GM12878 (cell line): ENCODE measurements at regions not wholly inside any gene's neighbourhood (a gene's known extent, or its start where the extent isn't known, plus 50 kb on each side); places are given as distances from the start of the nearest gene placed in this dataset.

Source experiments
- ATAC-seq: fragments of 200-7000 bp; cut with Tn5 transposase; 3 replicates; pipeline ENCODE4 v1.9.1; 2020; ENCODE audit warnings: mild to moderate bottlenecking, moderate library complexity
- BruUV-seq: library from RNA; stranded (reverse); fragments of 400-500 nt; replicated peaks from 2 replicates; lab custom pipeline; 2021; lab: Mats Ljungman, UMichigan
- CTCF ChIA-PET: fragments of 300-600 bp; sonication (Branson Sonifier 250); formaldehyde crosslinking; extraction: SDS; loops from one replicate; lab custom pipeline; 2021; ENCODE audit warnings: inconsistent platforms; lab: Yijun Ruan, JAX
- POLR2A ChIA-PET: fragments of 350-600 bp; formaldehyde crosslinking; extraction: SDS; loops from one replicate; lab custom pipeline; 2021; ENCODE audit warnings: inconsistent platforms; lab: Charles Lee
- RAD21 ChIA-PET: fragments of 300-600 bp; sonication (Branson Sonifier 250); formaldehyde crosslinking; loops from one replicate; lab custom pipeline; 2023; ENCODE audit warnings: antibody characterized with exemption; ENCODE audit not compliant: unreplicated experiment; lab: Charles Lee
- SMC1A ChIA-PET: fragments of 300-600 bp; sonication (Branson Sonifier 250); formaldehyde crosslinking; loops from one replicate; lab custom pipeline; 2023; ENCODE audit not compliant: unreplicated experiment, uncharacterized antibody; lab: Charles Lee
- DNase-seq: peaks from one replicate; pipeline ENCODE4 v3.0.0-alpha.2; 2011; ENCODE audit warnings: low read depth, low spot score
- FAIRE-seq: peaks from 3 replicates; lab custom pipeline; 2011; peaks lifted over from hg19 to GRCh38; lab: Jason Lieb, UNC
- H2AFZ ChIP-seq: 2 replicates; pipeline ENCODE4 v1.6.0; 2011; ENCODE audit warnings: low read depth, low read length, control low read depth; ENCODE audit not compliant: control insufficient read depth
- H3K27ac ChIP-seq: 2 replicates; pipeline ENCODE4 v1.5.1; 2011; ENCODE audit warnings: control low read depth; ENCODE audit not compliant: control insufficient read depth, insufficient read depth
- H3K27me3 ChIP-seq, 2 experiments: replicated peaks in 1 of 2; 2 replicates each; pipeline versions ENCODE4 v1.6.0 to v1.6.1; 2011; ENCODE audit warnings: low read length in 1 of 2; ENCODE audit not compliant: control insufficient read depth in 2 of 2, insufficient read depth in 2 of 2
- H3K36me3 ChIP-seq, 2 experiments: 2 replicates each; pipeline ENCODE4 v1.5.1; 2011; ENCODE audit warnings: low read length in 1 of 2; ENCODE audit not compliant: control insufficient read depth in 2 of 2, insufficient read depth in 2 of 2
- H3K4me1 ChIP-seq: 2 replicates; pipeline ENCODE4 v1.6.1; 2011; ENCODE audit warnings: mild to moderate bottlenecking, low read length, moderate library complexity, mixed read lengths; ENCODE audit not compliant: control insufficient read depth, insufficient read depth
- H3K4me2 ChIP-seq: 2 replicates; pipeline ENCODE4 v1.6.0; 2011; ENCODE audit warnings: control low read depth; ENCODE audit not compliant: control insufficient read depth, insufficient read depth
- H3K4me3 ChIP-seq: fragments of 200-600 bp; sonication (generic); 2 replicates; pipeline ENCODE4 v1.5.1; 2016
- H3K79me2 ChIP-seq: 2 replicates; pipeline ENCODE4 v1.6.0; 2011; ENCODE audit warnings: low read length; ENCODE audit not compliant: control insufficient read depth, insufficient read depth
- H3K9ac ChIP-seq: 2 replicates; pipeline ENCODE4 v1.8.0; 2011; ENCODE audit warnings: low read length, control low read depth, mixed read lengths; ENCODE audit not compliant: control insufficient read depth, insufficient read depth
- H3K9me3 ChIP-seq: replicated peaks from 3 replicates; pipeline ENCODE4 v1.5.1; 2011; ENCODE audit warnings: mild to moderate bottlenecking, low read length; ENCODE audit not compliant: control insufficient read depth, insufficient read depth
- H4K20me1 ChIP-seq: 2 replicates; pipeline ENCODE4 v1.6.0; 2011; ENCODE audit not compliant: control insufficient read depth, insufficient read depth
- ATF7 ChIP-seq: fragments of 450-650 bp; IDR thresholded peaks from 2 replicates; pipeline ENCODE4 v1.6.1; 2016; ENCODE audit warnings: low read depth, mild to moderate bottlenecking
- CEBPZ ChIP-seq: fragments of 150-350 bp; IDR thresholded peaks from 2 replicates; pipeline ENCODE4 v1.6.1; 2016; ENCODE audit warnings: low read depth, low read length
- CREB1 ChIP-seq: IDR thresholded peaks from 2 replicates; pipeline ENCODE4 v1.6.1; 2012; ENCODE audit warnings: low read depth, mild to moderate bottlenecking, inconsistent platforms
- E2F8 ChIP-seq: fragments of 450-650 bp; IDR thresholded peaks from 2 replicates; pipeline ENCODE4 v1.6.1; 2018; ENCODE audit warnings: mild to moderate bottlenecking, low read depth, moderate library complexity; ENCODE audit not compliant: partially characterized antibody
- KDM1A ChIP-seq: fragments of 200-600 bp; sonication (generic); IDR thresholded peaks from 2 replicates; pipeline ENCODE4 v1.6.1; 2016; ENCODE audit warnings: borderline replicate concordance
- MAX ChIP-seq: IDR thresholded peaks from 2 replicates; pipeline ENCODE4 v1.6.1; 2012; ENCODE audit warnings: low read depth, low read length, improper control_type of control experiment
- PBX3 ChIP-seq: IDR thresholded peaks from 2 replicates; pipeline ENCODE4 v1.6.1; 2011; ENCODE audit warnings: mild to moderate bottlenecking, low read depth, low read length, moderate library complexity; ENCODE audit not compliant: insufficient replicate concordance
- RUNX3 ChIP-seq: IDR thresholded peaks from 2 replicates; pipeline ENCODE4 v1.6.1; 2012; ENCODE audit warnings: low read length, inconsistent platforms
- YBX1 ChIP-seq: fragments of 450-650 bp; IDR thresholded peaks from 2 replicates; pipeline ENCODE4 v1.6.1; 2016; ENCODE audit warnings: antibody characterized with exemption
- WGBS: methylation state at CpG from one replicate; pipeline ENCODE4 v1.1.6; 2016; ENCODE audit warnings: low lambda C conversion rate; ENCODE audit not compliant: insufficient replicate concordance, insufficient coverage; ENCODE audit errors: missing lambda C conversion rate; 5-methylcytosine and 5-hydroxymethylcytosine counted together
- in situ Hi-C: fragments of 300-500 bp; cut with MboI; formaldehyde crosslinking; loops from 9 replicates; pipeline ENCODE4 v1.14.3; 2018; ENCODE audit warnings: mixed read lengths
- intact Hi-C: fragments of 100-400 bp; cut with micrococcal nuclease; formaldehyde crosslinking; loops from one replicate; pipeline ENCODE4 v1.14.2; 2022; ENCODE audit not compliant: unreplicated experiment

- TF ChIP-seq KDM1A, result no peak
- no peak for TF ChIP-seq PBX3
- no peak for TF ChIP-seq CEBPZ
- no peak for TF ChIP-seq CREB1
- TF ChIP-seq, all 136 proteins: peak for 0
Measured at GRCh38 chr6:4513561-4513960, 262.6 kb upstream of the CDYL start (continued).

- intact Hi-C loops, result no loop called here
- ChIA-PET RAD21 (no interaction called here), SMC1A (no interaction called here), CTCF (no interaction called here), POLR2A (no interaction called here)
- no peaks in the 10 kb centered on the region for H3K79me2 ChIP-seq
- H4K20me1 ChIP-seq, result no peaks in the 10 kb centered on the region
- no peak overlapping the region for H3K9ac ChIP-seq
- H3K4me2 ChIP-seq, result no peak overlapping the region
- 17% methylated on average over 7 of the region's 7 CpGs for WGBS
- H2AFZ ChIP-seq, result no peak overlapping the region
- FAIRE-seq (no peak), DNase-seq (no peak), ATAC-seq (no peak)
- H3K4me1 ChIP-seq, result no peaks in the 10 kb centered on the region
- H3K9me3 ChIP-seq, result no peaks in the 10 kb centered on the region
- BruUV-seq, result no TSS peak
- H3K27me3 ChIP-seq, result no peaks in the 10 kb centered on the region
- H3K36me3 ChIP-seq, result no peaks in the 10 kb centered on the region
- TF ChIP-seq RUNX3 (no peak), YBX1 (no peak), E2F8 (no peak), MAX (no peak), ATF7 (no peak)
- H3K4me3 ChIP-seq, result no peak overlapping the region
- in situ Hi-C loops, result no loop called here
- H3K27ac ChIP-seq, result no peak overlapping the region
Measured at GRCh38 chr6:4512051-4512471, 264.1 kb upstream of the CDYL start.
